Adrenal gland (tissue), 5 donors: ENCODE measurements at regions not wholly inside any gene's neighbourhood (a gene's known extent, or its start where the extent isn't known, plus 50 kb on each side); places are given as distances from the start of the nearest gene placed in this dataset.

Experiments
- CTCF ChIP-seq, 6 experiments: fragments of 450-650 bp in 4 of 6; fragments of 200-600 bp in 2 of 6; sonication (generic) in 1 of 6; IDR thresholded peaks; 1 replicate in 5 of 6; 2 replicates in 1 of 6; pipeline versions ENCODE4 v1.5.1 to v1.8.0; 2016 to 2021; ENCODE audit warnings: antibody characterized with exemption in 6 of 6, mild to moderate bottlenecking in 2 of 6, moderate library complexity in 1 of 6
- POLR2A ChIP-seq, 2 donors: fragments of 450-650 bp; IDR thresholded peaks; one replicate each; pipeline ENCODE4 v1.6.1; 2017; ENCODE audit warnings: antibody characterized with exemption in 2 of 2, mild to moderate bottlenecking in 2 of 2, moderate library complexity in 1 of 2
- donor health status: DM: no; HTN: no; CAD: no.

DNA sequence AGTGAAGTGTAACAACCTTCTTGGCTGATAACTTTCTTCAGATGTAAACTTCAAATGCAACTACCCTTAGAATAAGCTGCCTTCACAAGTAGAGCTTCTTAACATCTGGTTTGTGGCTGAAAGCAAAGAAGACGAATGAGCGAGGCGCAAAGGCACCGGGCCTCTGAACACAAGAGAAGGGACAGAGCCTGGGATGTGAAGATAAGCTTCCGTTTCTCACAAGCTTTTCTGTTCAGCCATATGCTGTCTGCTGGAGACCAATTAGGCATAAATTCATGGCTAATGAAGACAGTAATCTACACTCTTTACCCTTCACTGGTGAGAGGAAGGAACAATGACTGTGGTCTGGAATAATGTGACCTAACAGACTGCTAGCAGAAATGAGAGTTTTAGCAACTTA, 195.2 kb downstream of the ATXN7L3B start:
- no peak for TF ChIP-seq POLR2A (IDR thresholded peaks at IDR 0.05)
- TF ChIP-seq CTCF (IDR thresholded peaks at IDR 0.05), result no peak
